OCI-LY7 (cell line): ENCODE measurements at regions not wholly inside any gene's neighbourhood (a gene's known extent, or its start where the extent isn't known, plus 50 kb on each side); places are given as distances from the start of the nearest gene placed in this dataset.

Experiments used
- BruUV-seq: library from RNA; stranded (reverse); fragments of 400-500 nt; replicated peaks from 2 replicates; lab custom pipeline; 2021; lab: Mats Ljungman, UMichigan
- CTCF ChIA-PET: fragments of 300-600 bp; sonication (Branson Sonifier 250); formaldehyde crosslinking; loops from one replicate; lab custom pipeline; 2022; ENCODE audit warnings: antibody characterized with exemption; ENCODE audit not compliant: unreplicated experiment; lab: Charles Lee
- POLR2A ChIA-PET: fragments of 300-600 bp; sonication (Branson Sonifier 250); formaldehyde crosslinking; loops from one replicate; lab custom pipeline; 2022; ENCODE audit warnings: antibody characterized with exemption; lab: Charles Lee
- DNase-seq: peaks from one replicate; pipeline ENCODE4 v3.0.0-alpha.2; 2015; ENCODE audit warnings: low spot score
- H2AFZ ChIP-seq: fragments of 200-600 bp; sonication (generic), shearing (Covaris generic); 2 replicates; pipeline ENCODE4 v1.6.1; 2014; ENCODE audit warnings: mild to moderate bottlenecking, antibody characterized with exemption, low read length, moderate library complexity
- H3K27ac ChIP-seq: fragments of 200-600 bp; sonication (generic); 2 replicates; pipeline ENCODE4 v1.5.1; 2014; ENCODE audit warnings: mixed run types, low read depth, mild to moderate bottlenecking, moderate library complexity, low read length, inconsistent platforms; ENCODE audit not compliant: poor library complexity, severe bottlenecking
- H3K36me3 ChIP-seq: fragments of 200-600 bp; sonication (generic); 2 replicates; pipeline ENCODE4 v1.6.1; 2014; ENCODE audit warnings: mild to moderate bottlenecking, antibody characterized with exemption, low read length, moderate library complexity, mixed read lengths; ENCODE audit not compliant: insufficient read depth
- H3K4me1 ChIP-seq: fragments of 200-600 bp; sonication (generic); 2 replicates; pipeline ENCODE4 v1.5.1; 2014; ENCODE audit warnings: mild to moderate bottlenecking, low read length; ENCODE audit not compliant: insufficient read depth, poor library complexity, severe bottlenecking
- H3K4me2 ChIP-seq: fragments of 200-600 bp; sonication (generic); 2 replicates; pipeline ENCODE4 v1.6.1; 2014; ENCODE audit warnings: mild to moderate bottlenecking, low read length
- H3K4me3 ChIP-seq: fragments of 200-600 bp; sonication (generic); 2 replicates; pipeline ENCODE4 v1.5.1; 2014; ENCODE audit warnings: mild to moderate bottlenecking, low read depth, low read length; ENCODE audit not compliant: poor library complexity, severe bottlenecking
- H3K79me2 ChIP-seq: fragments of 200-600 bp; sonication (generic); 2 replicates; pipeline ENCODE4 v1.6.1; 2016; ENCODE audit warnings: low read depth, mild to moderate bottlenecking, low read length, moderate library complexity, mixed read lengths; ENCODE audit not compliant: insufficient read depth
- H3K9me2 ChIP-seq: fragments of 200-600 bp; sonication (generic); 2 replicates; pipeline ENCODE4 v1.6.1; 2016; ENCODE audit warnings: mild to moderate bottlenecking, low read length, mixed read lengths; ENCODE audit not compliant: insufficient read depth
- H3K9me3 ChIP-seq: fragments of 200-600 bp; sonication (generic); 2 replicates; pipeline ENCODE4 v1.6.1; 2014; ENCODE audit warnings: mild to moderate bottlenecking, mixed run types, low read length, mixed read lengths
- H4K20me1 ChIP-seq: fragments of 200-600 bp; sonication (generic); 2 replicates; pipeline ENCODE4 v1.6.1; 2014; ENCODE audit warnings: mild to moderate bottlenecking, antibody characterized with exemption, low read length, moderate library complexity, mixed read lengths; ENCODE audit not compliant: insufficient read depth
- CTCF ChIP-seq: fragments of 200-600 bp; sonication (generic); conservative IDR thresholded peaks from 2 replicates; pipeline ENCODE4 v1.5.1; 2014; ENCODE audit warnings: mild to moderate bottlenecking, antibody characterized with exemption, low read length, moderate library complexity, mixed read lengths
- EZH2phosphoT487 ChIP-seq: fragments of 200-600 bp; sonication (generic); IDR thresholded peaks from 2 replicates; pipeline ENCODE4 v1.6.1; 2018; ENCODE audit warnings: low read depth, borderline replicate concordance, mild to moderate bottlenecking, mixed run types, antibody characterized with exemption, low read length, moderate library complexity, mixed read lengths
- intact Hi-C: fragments of 100-400 bp; cut with micrococcal nuclease; formaldehyde crosslinking; loops from one replicate; pipeline ENCODE4 v1.10.0; 2022; ENCODE audit not compliant: unreplicated experiment

DNA sequence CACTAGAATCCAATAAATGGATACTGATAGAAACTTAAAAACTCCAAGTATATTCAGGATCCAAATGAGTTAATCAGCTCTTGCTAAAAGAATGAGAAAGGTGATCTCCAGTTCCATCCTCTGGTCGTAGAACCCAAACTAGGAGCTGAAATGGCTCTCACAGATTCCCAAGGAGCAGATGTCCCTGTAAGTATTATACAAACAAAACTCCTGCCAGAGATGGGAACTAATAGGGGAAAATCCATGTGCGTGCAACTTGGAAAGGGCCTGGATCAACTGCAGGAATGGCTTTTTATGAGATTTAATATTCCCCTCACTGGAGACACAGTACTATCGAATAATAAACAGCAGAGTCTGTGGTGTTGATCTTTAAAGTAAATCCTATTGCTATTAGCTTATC lies 309.2 kb upstream of the TBX3 start:
- Histone ChIP-seq H3K79me2 (no peaks in the 10 kb centered on the region), H3K4me3 (no peak overlapping the region), H3K4me2 (no peak overlapping the region), H3K27ac (no peak overlapping the region), H3K9me3 (peaks cover 15% of the 10 kb centered on the region; the same call in 1 of the 2 replicates), H4K20me1 (no peaks in the 10 kb centered on the region), H2AFZ (peak overlapping the region; percentile 6; the same call in 1 of the 2 replicates), H3K36me3 (peaks cover 3% of the 10 kb centered on the region; the same call in 1 of the 2 replicates), H3K4me1 (peaks cover 5% of the 10 kb centered on the region), H3K9me2 (no peaks in the 10 kb centered on the region)
- no TSS peak for BruUV-seq
- no peak for DNase-seq
- no peak for TF ChIP-seq EZH2phosphoT487
- no peak for TF ChIP-seq CTCF
- intact Hi-C loops, result no loop called here
- ChIA-PET CTCF (no interaction called here), POLR2A (no interaction called here)

DNA sequence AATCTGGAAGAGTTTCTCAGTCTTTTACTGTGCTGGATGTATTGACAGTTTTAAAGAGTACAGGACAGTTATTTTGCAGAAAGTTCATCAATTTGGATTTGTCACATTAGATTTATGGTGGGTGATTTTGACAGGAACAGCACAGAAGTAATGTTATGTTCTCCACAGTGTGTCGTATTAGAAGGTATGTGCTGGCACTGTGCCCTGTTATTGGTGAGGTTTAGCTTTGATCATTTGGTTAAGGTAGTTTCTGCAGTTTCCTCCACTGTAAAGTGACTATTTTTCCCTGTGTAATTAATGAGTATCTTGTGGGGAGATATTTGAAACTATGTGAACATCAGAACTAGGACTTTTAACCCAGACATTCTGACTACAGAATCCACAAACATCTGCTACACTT lies 308.5 kb upstream of the TBX3 start:
- TF ChIP-seq EZH2phosphoT487 (no peak), CTCF (no peak)
- CTCF ChIA-PET, result no interaction called here
- Histone ChIP-seq H3K9me2 (no peaks in the 10 kb centered on the region), H3K36me3 (peaks cover 3% of the 10 kb centered on the region; the same call in 1 of the 2 replicates), H3K4me1 (no peaks in the 10 kb centered on the region), H4K20me1 (no peaks in the 10 kb centered on the region), H3K4me2 (no peak overlapping the region), H3K27ac (no peak overlapping the region), H3K4me3 (no peak overlapping the region), H3K9me3 (peaks cover 11% of the 10 kb centered on the region; the same call in 1 of the 2 replicates), H2AFZ (no peak overlapping the region), H3K79me2 (no peaks in the 10 kb centered on the region)
- intact Hi-C loops, result no loop called here
- POLR2A ChIA-PET, result no interaction called here
- DNase-seq, result no peak
- BruUV-seq, result no TSS peak

DNA sequence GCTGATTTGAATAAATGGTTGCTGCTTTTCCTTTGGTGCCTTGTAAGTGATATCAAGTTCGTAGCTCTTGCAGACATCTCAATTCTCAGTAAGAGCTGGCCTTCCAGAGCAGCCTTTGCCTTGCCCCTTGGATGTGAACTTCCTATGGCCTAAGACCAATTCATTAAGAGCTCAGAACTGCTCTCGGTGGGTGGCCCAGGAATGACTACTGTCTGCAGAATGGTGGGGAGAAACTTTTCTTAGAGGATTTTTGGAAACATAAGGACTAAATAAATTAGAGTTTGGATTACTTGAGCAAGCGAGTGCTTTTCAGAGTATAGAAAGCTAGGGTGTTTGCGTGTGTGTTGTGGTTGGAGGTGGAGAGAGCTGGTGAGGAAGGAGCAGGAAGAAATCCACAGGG lies 306.4 kb upstream of the TBX3 start:
- TF ChIP-seq CTCF, result no peak
- no peak for TF ChIP-seq EZH2phosphoT487
- H3K79me2 ChIP-seq, result no peaks in the 10 kb centered on the region
- POLR2A ChIA-PET, result interaction anchor here (0.5 to 0.7 kb wide), 2 partner anchors 16 to 56 kb away, joined by 3 to 8 read pairs; no protein-coding TSS in a partner anchor
- no peak overlapping the region for H3K27ac ChIP-seq
- intact Hi-C loops, result no loop called here
- no peak overlapping the region for H3K4me3 ChIP-seq
- no peaks in the 10 kb centered on the region for H3K4me1 ChIP-seq
- H4K20me1 ChIP-seq, result no peaks in the 10 kb centered on the region
- DNase-seq, result no peak
- no peak overlapping the region for H3K4me2 ChIP-seq
- CTCF ChIA-PET, result no interaction called here
- no peak overlapping the region for H2AFZ ChIP-seq
- H3K9me3 ChIP-seq, result 0 out of 2 replicates have a peak, but pooled peaks cover 2% of the 10 kb centered on the region
- BruUV-seq, result no TSS peak
- no peaks in the 10 kb centered on the region for H3K9me2 ChIP-seq
- H3K36me3 ChIP-seq, result no peaks in the 10 kb centered on the region
